K562 (cell line): ENCODE measurements at regions not wholly inside any gene's neighbourhood (a gene's known extent, or its start where the extent isn't known, plus 50 kb on each side); places are given as distances from the start of the nearest gene placed in this dataset.

Experiments
- ATAC-seq: fragments of 200-7000 bp; cut with Tn5 transposase; 3 replicates; pipeline ENCODE4 v1.9.1; 2020; ENCODE audit warnings: moderate library complexity
- BruUV-seq: library from RNA; stranded (reverse); fragments of 400-500 nt; replicated peaks from 2 replicates; lab custom pipeline; 2021; lab: Mats Ljungman, UMichigan
- CTCF ChIA-PET: fragments of 300-600 bp; formaldehyde crosslinking; extraction: SDS; loops from one replicate; lab custom pipeline; 2021; ENCODE audit warnings: low intra/inter-chr PET ratio; lab: Yijun Ruan, JAX
- POLR2A ChIA-PET: fragments of 300-600, 350-650 bp; sonication (Branson Sonifier 250); formaldehyde crosslinking; extraction: SDS; loops from one replicate; lab custom pipeline; 2021; ENCODE audit warnings: antibody characterized with exemption, inconsistent platforms; lab: Yijun Ruan, JAX
- DNase-seq, 4 experiments: peaks; one replicate each; pipeline versions ENCODE4 v3.0.0 to v3.0.0-alpha.2; 2011 to 2018; ENCODE audit warnings: low spot score in 3 of 4, mixed read lengths in 3 of 4; ENCODE audit errors: extremely low read depth in 1 of 4
- FAIRE-seq: peaks from 2 replicates; lab custom pipeline; 2011; peaks lifted over from hg19 to GRCh38; lab: Jason Lieb, UNC
- H2AFZ ChIP-seq: 2 replicates; pipeline ENCODE4 v1.6.0; 2011; ENCODE audit warnings: low read depth, low read length, control low read depth, inconsistent platforms
- H3K27ac ChIP-seq: fragments of 200-600 bp; 3 replicates; pipeline ENCODE4 v1.8.0; 2011; ENCODE audit warnings: low read depth, mild to moderate bottlenecking, control low read depth, inconsistent platforms, low read length, moderate library complexity, mixed read lengths; ENCODE audit errors: extremely low read depth
- H3K27me3 ChIP-seq, 2 experiments: fragments of 300-600 bp in 1 of 2; 2 replicates in 1 of 2; 3 replicates in 1 of 2; pipeline versions ENCODE4 v1.6.0 to v1.8.0; 2011; ENCODE audit warnings: inconsistent platforms in 2 of 2, low read length in 2 of 2, mild to moderate bottlenecking in 1 of 2, mixed read lengths in 1 of 2, moderate library complexity in 1 of 2; ENCODE audit not compliant: control insufficient read depth in 2 of 2, insufficient read depth in 2 of 2
- H3K36me3 ChIP-seq: fragments of 300-600 bp; 3 replicates; pipeline ENCODE4 v1.8.0; 2011; ENCODE audit warnings: mild to moderate bottlenecking, low read length, inconsistent platforms; ENCODE audit not compliant: control insufficient read depth, insufficient read depth
- H3K4me1 ChIP-seq, 2 experiments: fragments of 200-600 bp in 1 of 2; replicated peaks in 1 of 2; 2 replicates in 1 of 2; 3 replicates in 1 of 2; pipeline versions ENCODE4 v1.5.1 to v1.8.0; 2011; ENCODE audit warnings: inconsistent platforms in 2 of 2, low read length in 2 of 2, mild to moderate bottlenecking in 1 of 2, mixed read lengths in 1 of 2, moderate library complexity in 1 of 2; ENCODE audit not compliant: control insufficient read depth in 2 of 2, insufficient read depth in 2 of 2
- H3K4me2 ChIP-seq: 2 replicates; pipeline ENCODE4 v1.6.1; 2011; ENCODE audit warnings: low read length, control low read depth, inconsistent platforms, mixed read lengths; ENCODE audit not compliant: insufficient read depth
- H3K4me3 ChIP-seq: fragments of 200-600 bp; sonication (generic), shearing (Covaris generic); 2 replicates; pipeline ENCODE4 v1.5.1; 2016; ENCODE audit warnings: control low read depth, inconsistent platforms
- H3K79me2 ChIP-seq: fragments of 200-600 bp; 3 replicates; pipeline ENCODE4 v1.8.0; 2011; ENCODE audit warnings: low read length, inconsistent platforms; ENCODE audit not compliant: control insufficient read depth, insufficient read depth
- H3K9ac ChIP-seq, 2 experiments: 2 replicates each; pipeline versions ENCODE4 v1.6.0 to v1.6.1; 2011; ENCODE audit warnings: low read depth in 2 of 2, low read length in 2 of 2, control low read depth in 1 of 2, inconsistent platforms in 1 of 2, mild to moderate bottlenecking in 1 of 2, mixed read lengths in 1 of 2; ENCODE audit not compliant: insufficient read depth in 1 of 2
- H3K9me1 ChIP-seq: one replicate; pipeline ENCODE4 v1.6.0; 2011; ENCODE audit warnings: inconsistent platforms, mild to moderate bottlenecking, low read length, moderate library complexity; ENCODE audit not compliant: control insufficient read depth, insufficient read depth
- H3K9me3 ChIP-seq: replicated peaks from 2 replicates; pipeline ENCODE4 v1.5.1; 2011; ENCODE audit warnings: low read depth, low read length, inconsistent platforms; ENCODE audit not compliant: control insufficient read depth, insufficient read depth
- H4K20me1 ChIP-seq: replicated peaks from 2 replicates; pipeline ENCODE4 v1.6.1; 2011; ENCODE audit warnings: low read length, inconsistent platforms, mixed read lengths; ENCODE audit not compliant: control insufficient read depth, insufficient read depth
- BRCA1 ChIP-seq, 2 experiments: fragments of 450-650 bp in 1 of 2; sonication (generic) in 1 of 2; formaldehyde crosslinking in 1 of 2; IDR thresholded peaks; 2 replicates each; pipeline versions ENCODE4 v1.5.0 to v1.6.1; 2017 to 2020; ENCODE audit warnings: mild to moderate bottlenecking in 1 of 2, missing genetic modification reagents in 1 of 2
- CBX8 ChIP-seq: fragments of 200-600 bp; sonication (generic); IDR thresholded peaks from 2 replicates; pipeline ENCODE4 v1.6.1; 2012; ENCODE audit warnings: borderline replicate concordance, mixed run types, low read depth, mild to moderate bottlenecking, moderate library complexity, mixed read lengths, low read length, control low read depth, inconsistent platforms; ENCODE audit not compliant: poor library complexity, severe bottlenecking; ENCODE audit errors: extremely low read depth
- HMBOX1 ChIP-seq: sonication (generic); IDR thresholded peaks from 2 replicates; pipeline ENCODE4 v1.6.1; 2016
- PKNOX1 ChIP-seq: fragments of 450-650 bp; IDR thresholded peaks from 2 replicates; pipeline ENCODE4 v1.6.1; 2016
- STAG1 ChIP-seq: sonication (generic); formaldehyde crosslinking; IDR thresholded peaks from 2 replicates; pipeline ENCODE4 v1.5.0; 2020; ENCODE audit warnings: missing genetic modification reagents, borderline replicate concordance
- ZFP1 ChIP-seq: fragments of 450-650 bp; formaldehyde crosslinking; IDR thresholded peaks from 2 replicates; pipeline ENCODE4 v1.4.0; 2020; ENCODE audit warnings: mild to moderate bottlenecking, mixed read lengths
- ZNF24 ChIP-seq: fragments of 450-650 bp; IDR thresholded peaks from 2 replicates; pipeline ENCODE4 v1.6.1; 2016
- ZNF324 ChIP-seq: fragments of 250-450 bp; sonication (Bioruptor Pico); IDR thresholded peaks from 2 replicates; pipeline ENCODE4 v1.4.0; 2020; ENCODE audit warnings: mild to moderate bottlenecking
- ZNF398 ChIP-seq: fragments of 250-450 bp; sonication (Bioruptor Pico); IDR thresholded peaks from 2 replicates; pipeline ENCODE4 v1.8.0; 2021; ENCODE audit warnings: moderate library complexity, mild to moderate bottlenecking, inconsistent platforms
- ZNF592 ChIP-seq: fragments of 450-650 bp; IDR thresholded peaks from 2 replicates; pipeline ENCODE4 v1.6.1; 2017; ENCODE audit warnings: antibody characterized with exemption, mild to moderate bottlenecking
- WGBS: fragments of 100-300 bp; shearing (Covaris generic); methylation state at CpG from one replicate; pipeline ENCODE4 v1.1.6; 2016; ENCODE audit warnings: low coverage, mixed read lengths; ENCODE audit not compliant: insufficient coverage; ENCODE audit errors: missing lambda C conversion rate; 5-methylcytosine and 5-hydroxymethylcytosine counted together
- in situ Hi-C: fragments of 300-500 bp; cut with MboI; formaldehyde crosslinking; loops from 4 replicates; pipeline ENCODE4 v1.15.0; 2018; ENCODE audit warnings: inconsistent platforms, mixed read lengths
- intact Hi-C: fragments of 100-400 bp; cut with micrococcal nuclease; formaldehyde crosslinking; loops from 2 replicates; pipeline ENCODE4 v1.14.2; 2022

GRCh38 chr2:138423745-138424144 lies 77.8 kb upstream of the SPOPL start:
- in situ Hi-C loops (no loop called here), intact Hi-C loops (no loop called here)
- Histone ChIP-seq H3K4me2 (no peak overlapping the region), H3K9ac (no peak overlapping the region), H4K20me1 (no peaks in the 10 kb centered on the region), H2AFZ (no peak overlapping the region), H3K9me1 (no peaks in the 10 kb centered on the region), H3K4me1 (no peaks in the 10 kb centered on the region), H3K79me2 (no peaks in the 10 kb centered on the region), H3K4me3 (no peak overlapping the region), H3K9me3 (0 out of 2 replicates have a peak, but pooled peaks cover 2% of the 10 kb centered on the region), H3K36me3 (no peaks in the 10 kb centered on the region), H3K27ac (no peak overlapping the region), H3K27me3 (no peaks in the 10 kb centered on the region)
- no TSS peak for BruUV-seq
- FAIRE-seq, result no peak
- no peak for DNase-seq
- no peak for TF ChIP-seq ZFP1 (CRISPR knock-in tag)
- no peak for TF ChIP-seq ZNF398 (CRISPR knock-in tag)
- TF ChIP-seq HMBOX1, result no peak
- TF ChIP-seq CBX8, result no peak
- no peak for TF ChIP-seq ZNF24
- TF ChIP-seq PKNOX1, result no peak
- no peak for TF ChIP-seq BRCA1 (IDR thresholded peaks at IDR 0.05)
- TF ChIP-seq BRCA1 (CRISPR knock-in tag; IDR thresholded peaks at IDR 0.05), result no peak
- TF ChIP-seq STAG1, result no peak
- TF ChIP-seq ZNF324 (CRISPR knock-in tag), result no peak
- no peak for TF ChIP-seq ZNF592
- no peak for ATAC-seq
- POLR2A ChIA-PET, result no interaction called here
- CTCF ChIA-PET, result no interaction called here
- 45% methylated on average over 1 of the region's 1 CpG for WGBS
